MG63 (cell line): ENCODE measurements at regions not wholly inside any gene's neighbourhood (a gene's known extent, or its start where the extent isn't known, plus 50 kb on each side); places are given as distances from the start of the nearest gene placed in this dataset.
"Not testable (repeated sequence)": the region's sequence is repeated elsewhere in the genome, so short reads cannot be mapped to it uniquely, and the experiment has no call there.

Source experiments
- DNase-seq: peaks from one replicate; pipeline ENCODE4 v3.0.0-alpha.2; 2020
- H3K27me3 ChIP-seq: fragments of 250-450 bp; sonication (Bioruptor Pico); 2 replicates; pipeline ENCODE4 v1.5.1; 2020; ENCODE audit warnings: mild to moderate bottlenecking, moderate library complexity
- H3K36me3 ChIP-seq: fragments of 250-450 bp; sonication (Bioruptor Pico); 2 replicates; pipeline ENCODE4 v1.5.1; 2020; ENCODE audit warnings: mild to moderate bottlenecking, moderate library complexity
- H3K4me3 ChIP-seq: fragments of 250-450 bp; sonication (Bioruptor Pico); 2 replicates; pipeline ENCODE4 v1.5.1; 2020; ENCODE audit warnings: mild to moderate bottlenecking, moderate library complexity
- H3K9me3 ChIP-seq: fragments of 250-450 bp; sonication (Bioruptor Pico); 2 replicates; pipeline ENCODE4 v1.5.1; 2020; ENCODE audit warnings: mild to moderate bottlenecking, moderate library complexity

GRCh38 chr15:24202297-24202696 lies 473.3 kb upstream of the NPAP1 start:
- not testable (repeated sequence) for H3K36me3 ChIP-seq, DNase-seq, H3K4me3 ChIP-seq, H3K9me3 ChIP-seq, H3K27me3 ChIP-seq

- not testable (repeated sequence) for H3K36me3 ChIP-seq, H3K27me3 ChIP-seq, DNase-seq, H3K9me3 ChIP-seq, H3K4me3 ChIP-seq
Observed at GRCh38 chr15:24211742-24212476, 463.7 kb upstream of the NPAP1 start.

GRCh38 chr15:24223739-24224138 lies 451.8 kb upstream of the NPAP1 start:
- no peak for DNase-seq
- Histone ChIP-seq H3K27me3 (no peaks in the 10 kb centered on the region), H3K4me3 (no peak overlapping the region), H3K36me3 (no peaks in the 10 kb centered on the region), H3K9me3 (no peaks in the 10 kb centered on the region)

- no peak for DNase-seq
Observed at GRCh38 chr15:24224161-24224560, 451.4 kb upstream of the NPAP1 start.

GRCh38 chr15:24228922-24229321 lies 446.7 kb upstream of the NPAP1 start:
- not testable (repeated sequence) for H3K4me3 ChIP-seq, H3K9me3 ChIP-seq, DNase-seq, H3K36me3 ChIP-seq, H3K27me3 ChIP-seq

More at GRCh38 chr15:24224161-24224560, 451.4 kb upstream of the NPAP1 start:
- Histone ChIP-seq H3K9me3 (no peaks in the 10 kb centered on the region), H3K36me3 (no peaks in the 10 kb centered on the region), H3K4me3 (no peak overlapping the region), H3K27me3 (no peaks in the 10 kb centered on the region)

GRCh38 chr15:24233134-24233533 lies 442.4 kb upstream of the NPAP1 start:
- not testable (repeated sequence) for H3K9me3 ChIP-seq, H3K27me3 ChIP-seq, H3K36me3 ChIP-seq, DNase-seq, H3K4me3 ChIP-seq

- H3K9me3 ChIP-seq, DNase-seq, H3K4me3 ChIP-seq: not testable (repeated sequence)
Observed at GRCh38 chr15:24240580-24240979, 435.0 kb upstream of the NPAP1 start.

GRCh38 chr15:24259106-24259505 lies 416.5 kb upstream of the NPAP1 start:
- not testable (repeated sequence) for H3K27me3 ChIP-seq, DNase-seq, H3K36me3 ChIP-seq, H3K4me3 ChIP-seq, H3K9me3 ChIP-seq

More at GRCh38 chr15:24240580-24240979, 435.0 kb upstream of the NPAP1 start:
- not testable (repeated sequence) for H3K36me3 ChIP-seq, H3K27me3 ChIP-seq

GRCh38 chr15:24260407-24260806 lies 415.2 kb upstream of the NPAP1 start:
- not testable (repeated sequence) for H3K27me3 ChIP-seq, H3K36me3 ChIP-seq, H3K4me3 ChIP-seq, DNase-seq, H3K9me3 ChIP-seq

GRCh38 chr15:24260854-24261253 lies 414.7 kb upstream of the NPAP1 start:
- H3K4me3 ChIP-seq, H3K9me3 ChIP-seq, DNase-seq, H3K27me3 ChIP-seq, H3K36me3 ChIP-seq: not testable (repeated sequence)

GRCh38 chr15:24268536-24269165 lies 406.9 kb upstream of the NPAP1 start:
- DNase-seq, H3K4me3 ChIP-seq, H3K9me3 ChIP-seq, H3K36me3 ChIP-seq, H3K27me3 ChIP-seq: not testable (repeated sequence)

GRCh38 chr15:24269166-24269571 lies 406.4 kb upstream of the NPAP1 start:
- H3K4me3 ChIP-seq, result no peak overlapping the region
- no peaks in the 10 kb centered on the region for H3K36me3 ChIP-seq
- H3K9me3 ChIP-seq, result no peaks in the 10 kb centered on the region
- DNase-seq, result no peak
- H3K27me3 ChIP-seq, result no peaks in the 10 kb centered on the region

- H3K4me3 ChIP-seq, result no peak overlapping the region
- no peak for DNase-seq
- H3K27me3 ChIP-seq, result no peaks in the 10 kb centered on the region
- no peaks in the 10 kb centered on the region for H3K9me3 ChIP-seq
- no peaks in the 10 kb centered on the region for H3K36me3 ChIP-seq
Observed at GRCh38 chr15:24269923-24270322, 405.7 kb upstream of the NPAP1 start.

GRCh38 chr15:24271496-24272244 lies 403.9 kb upstream of the NPAP1 start:
- H3K9me3 ChIP-seq, H3K36me3 ChIP-seq, H3K4me3 ChIP-seq, DNase-seq, H3K27me3 ChIP-seq: not testable (repeated sequence)

- H3K4me3 ChIP-seq, result no peak overlapping the region
- no peak for DNase-seq
- no peaks in the 10 kb centered on the region for H3K9me3 ChIP-seq
- H3K36me3 ChIP-seq, result no peaks in the 10 kb centered on the region
- H3K27me3 ChIP-seq, result no peaks in the 10 kb centered on the region
Observed at GRCh38 chr15:24292837-24293236, 382.7 kb upstream of the NPAP1 start.

GRCh38 chr15:24300804-24301368 lies 374.7 kb upstream of the NPAP1 start:
- DNase-seq, result not testable (repeated sequence)

GRCh38 chr15:24301999-24302398 lies 373.6 kb upstream of the NPAP1 start:
- DNase-seq, H3K9me3 ChIP-seq, H3K27me3 ChIP-seq, H3K36me3 ChIP-seq, H3K4me3 ChIP-seq: not testable (repeated sequence)

More at GRCh38 chr15:24300804-24301368, 374.7 kb upstream of the NPAP1 start:
- H3K9me3 ChIP-seq, H3K27me3 ChIP-seq, H3K36me3 ChIP-seq, H3K4me3 ChIP-seq: not testable (repeated sequence)
